ENCODE measurements at regions not wholly inside any gene's neighbourhood (a gene's known extent, or its start where the extent isn't known, plus 50 kb on each side); places are given as distances from the start of the nearest gene placed in this dataset.
"Not testable (repeated sequence)": the region's sequence is repeated elsewhere in the genome, so short reads cannot be mapped to it uniquely, and the experiment has no call there.

- Mint-ChIP-seq H3K4me3 (no peak overlapping the region), H3K9me3 (no peaks in the 10 kb centered on the region), H3K36me3 (ENCODE audit: insufficient read depth) (no peaks in the 10 kb centered on the region), H3K27me3 (ENCODE audit: low read depth) (peaks cover 2% of the 10 kb centered on the region), H3K4me1 (ENCODE audit: low read depth) (no peaks in the 10 kb centered on the region)
- DNase-seq (no peak), ATAC-seq (no peak)
These were observed 347.0 kb upstream of the LMCD1 start for GRCh38 chr3:8154617-8155016.

- H3K9me3 Mint-ChIP-seq: no peaks in the 10 kb centered on the region
- H3K27me3 Mint-ChIP-seq (ENCODE audit: low read depth): no peaks in the 10 kb centered on the region
- DNase-seq: no peak
- H3K36me3 Mint-ChIP-seq (ENCODE audit: insufficient read depth): no peaks in the 10 kb centered on the region
- no peaks in the 10 kb centered on the region for H3K4me1 Mint-ChIP-seq (ENCODE audit: low read depth)
- H3K4me3 Mint-ChIP-seq: no peak overlapping the region
- ATAC-seq: no peak
These were observed 345.5 kb upstream of the LMCD1 start for GRCh38 chr3:8156138-8156537.

GRCh38 chr3:8156831-8157230 lies 344.8 kb upstream of the LMCD1 start:
- Mint-ChIP-seq H3K36me3 (ENCODE audit: insufficient read depth) (no peaks in the 10 kb centered on the region), H3K9me3 (no peaks in the 10 kb centered on the region), H3K4me1 (ENCODE audit: low read depth) (no peaks in the 10 kb centered on the region), H3K4me3 (no peak overlapping the region), H3K27me3 (ENCODE audit: low read depth) (no peaks in the 10 kb centered on the region)
- ATAC-seq: no peak
- DNase-seq: no peak

- DNase-seq (no peak), ATAC-seq (no peak)
- H3K4me1 Mint-ChIP-seq (ENCODE audit: low read depth): no peaks in the 10 kb centered on the region
- no peak overlapping the region for H3K4me3 Mint-ChIP-seq
- H3K36me3 Mint-ChIP-seq (ENCODE audit: insufficient read depth): no peaks in the 10 kb centered on the region
- H3K27me3 Mint-ChIP-seq (ENCODE audit: low read depth): no peaks in the 10 kb centered on the region
- no peaks in the 10 kb centered on the region for H3K9me3 Mint-ChIP-seq
These were observed 344.0 kb upstream of the LMCD1 start for GRCh38 chr3:8157640-8158039.

GRCh38 chr3:8164145-8164544 lies 337.5 kb upstream of the LMCD1 start:
- H3K4me1 Mint-ChIP-seq (ENCODE audit: low read depth): no peaks in the 10 kb centered on the region
- peaks cover 6% of the 10 kb centered on the region for H3K9me3 Mint-ChIP-seq
- no peak overlapping the region for H3K4me3 Mint-ChIP-seq
- ATAC-seq (no peak), DNase-seq (no peak)
- no peaks in the 10 kb centered on the region for H3K36me3 Mint-ChIP-seq (ENCODE audit: insufficient read depth)
- H3K27me3 Mint-ChIP-seq (ENCODE audit: low read depth): no peaks in the 10 kb centered on the region

GRCh38 chr3:8166014-8166413 lies 335.6 kb upstream of the LMCD1 start:
- peaks cover 6% of the 10 kb centered on the region for H3K9me3 Mint-ChIP-seq
- no peak overlapping the region for H3K4me3 Mint-ChIP-seq
- ATAC-seq (no peak), DNase-seq (no peak)
- peaks cover 2% of the 10 kb centered on the region for H3K27me3 Mint-ChIP-seq (ENCODE audit: low read depth)
- no peaks in the 10 kb centered on the region for H3K36me3 Mint-ChIP-seq (ENCODE audit: insufficient read depth)
- H3K4me1 Mint-ChIP-seq (ENCODE audit: low read depth): no peaks in the 10 kb centered on the region

GRCh38 chr3:8170971-8171508 lies 330.6 kb upstream of the LMCD1 start:
- no peak for DNase-seq
- no peak for ATAC-seq
- Mint-ChIP-seq H3K36me3 (ENCODE audit: insufficient read depth) (no peaks in the 10 kb centered on the region), H3K9me3 (peaks cover 6% of the 10 kb centered on the region), H3K4me1 (ENCODE audit: low read depth) (no peaks in the 10 kb centered on the region), H3K4me3 (no peak overlapping the region), H3K27me3 (ENCODE audit: low read depth) (peaks cover 2% of the 10 kb centered on the region)

- DNase-seq (no peak), ATAC-seq (no peak)
- H3K9me3 Mint-ChIP-seq: no peaks in the 10 kb centered on the region
- H3K27me3 Mint-ChIP-seq (ENCODE audit: low read depth): peaks cover 2% of the 10 kb centered on the region
- no peaks in the 10 kb centered on the region for H3K36me3 Mint-ChIP-seq (ENCODE audit: insufficient read depth)
- no peak overlapping the region for H3K4me3 Mint-ChIP-seq
- H3K4me1 Mint-ChIP-seq (ENCODE audit: low read depth): no peaks in the 10 kb centered on the region
These were observed 327.7 kb upstream of the LMCD1 start for GRCh38 chr3:8173892-8174291.

GRCh38 chr3:8176759-8177483 lies 324.7 kb upstream of the LMCD1 start:
- H3K4me3 Mint-ChIP-seq; H3K4me1 Mint-ChIP-seq (ENCODE audit: low read depth): not testable (repeated sequence)

GRCh38 chr3:8178516-8178915 lies 323.1 kb upstream of the LMCD1 start:
- not testable (repeated sequence) for ATAC-seq; H3K36me3 Mint-ChIP-seq (ENCODE audit: insufficient read depth); DNase-seq; H3K27me3 Mint-ChIP-seq (ENCODE audit: low read depth); H3K4me1 Mint-ChIP-seq (ENCODE audit: low read depth); H3K4me3 Mint-ChIP-seq; H3K9me3 Mint-ChIP-seq

More at GRCh38 chr3:8176759-8177483, 324.7 kb upstream of the LMCD1 start:
- H3K27me3 Mint-ChIP-seq (ENCODE audit: low read depth); DNase-seq; H3K9me3 Mint-ChIP-seq; ATAC-seq; H3K36me3 Mint-ChIP-seq (ENCODE audit: insufficient read depth): not testable (repeated sequence)

GRCh38 chr3:8182904-8183303 lies 318.7 kb upstream of the LMCD1 start:
- ATAC-seq: no peak
- no peaks in the 10 kb centered on the region for H3K4me1 Mint-ChIP-seq (ENCODE audit: low read depth)
- H3K4me3 Mint-ChIP-seq: no peak overlapping the region
- H3K27me3 Mint-ChIP-seq (ENCODE audit: low read depth): no peaks in the 10 kb centered on the region
- no peaks in the 10 kb centered on the region for H3K36me3 Mint-ChIP-seq (ENCODE audit: insufficient read depth)
- no peaks in the 10 kb centered on the region for H3K9me3 Mint-ChIP-seq
- no peak for DNase-seq

- no peak for DNase-seq
- Mint-ChIP-seq H3K9me3 (no peaks in the 10 kb centered on the region), H3K36me3 (ENCODE audit: insufficient read depth) (no peaks in the 10 kb centered on the region), H3K4me1 (ENCODE audit: low read depth) (no peaks in the 10 kb centered on the region), H3K27me3 (ENCODE audit: low read depth) (no peaks in the 10 kb centered on the region), H3K4me3 (no peak overlapping the region)
- no peak for ATAC-seq
These were observed 318.0 kb upstream of the LMCD1 start for GRCh38 chr3:8183627-8184026.

- Mint-ChIP-seq H3K9me3 (peaks cover under 1% of the 10 kb centered on the region), H3K4me3 (no peak overlapping the region), H3K27me3 (ENCODE audit: low read depth) (no peaks in the 10 kb centered on the region), H3K4me1 (ENCODE audit: low read depth) (no peaks in the 10 kb centered on the region), H3K36me3 (ENCODE audit: insufficient read depth) (no peaks in the 10 kb centered on the region)
- ATAC-seq: no peak
- no peak for DNase-seq
These were observed 315.4 kb upstream of the LMCD1 start for GRCh38 chr3:8186213-8186612.

- H3K4me1 Mint-ChIP-seq (ENCODE audit: low read depth): no peaks in the 10 kb centered on the region
- H3K27me3 Mint-ChIP-seq (ENCODE audit: low read depth): no peaks in the 10 kb centered on the region
- no peaks in the 10 kb centered on the region for H3K36me3 Mint-ChIP-seq (ENCODE audit: insufficient read depth)
- no peak overlapping the region for H3K4me3 Mint-ChIP-seq
- ATAC-seq: no peak
- DNase-seq: no peak
- peaks cover 7% of the 10 kb centered on the region for H3K9me3 Mint-ChIP-seq
These were observed 313.6 kb upstream of the LMCD1 start for GRCh38 chr3:8187996-8188395.

- Mint-ChIP-seq H3K27me3 (ENCODE audit: low read depth) (no peaks in the 10 kb centered on the region), H3K9me3 (peaks cover 7% of the 10 kb centered on the region), H3K4me1 (ENCODE audit: low read depth) (no peaks in the 10 kb centered on the region), H3K4me3 (no peak overlapping the region), H3K36me3 (ENCODE audit: insufficient read depth) (no peaks in the 10 kb centered on the region)
- ATAC-seq: no peak
- no peak for DNase-seq
These were observed 312.6 kb upstream of the LMCD1 start for GRCh38 chr3:8189051-8189450.
